Thyroid gland (tissue), 4 donors: ENCODE measurements at regions not wholly inside any gene's neighbourhood (a gene's known extent, or its start where the extent isn't known, plus 50 kb on each side); places are given as distances from the start of the nearest gene placed in this dataset.
"Not testable (repeated sequence)": the region's sequence is repeated elsewhere in the genome, so short reads cannot be mapped to it uniquely, and the experiment has no call there.

Experiments
- POLR2A ChIP-seq, 2 donors: fragments of 450-650 bp; IDR thresholded peaks; one replicate each; pipeline ENCODE4 v1.6.1; 2017; ENCODE audit warnings: antibody characterized with exemption in 2 of 2, mild to moderate bottlenecking in 2 of 2, moderate library complexity in 1 of 2
- TF ChIP-seq, protein P1 (sequence below), 6 experiments: fragments of 200-600 bp in 3 of 6; fragments of 450-650 bp in 3 of 6; sonication (generic) in 3 of 6; IDR thresholded peaks; one replicate each; pipeline ENCODE4 v1.5.1; 2016 to 2019; ENCODE audit warnings: antibody characterized with exemption in 6 of 6, mild to moderate bottlenecking in 2 of 6, inconsistent platforms in 1 of 6, moderate library complexity in 1 of 6

DNA sequence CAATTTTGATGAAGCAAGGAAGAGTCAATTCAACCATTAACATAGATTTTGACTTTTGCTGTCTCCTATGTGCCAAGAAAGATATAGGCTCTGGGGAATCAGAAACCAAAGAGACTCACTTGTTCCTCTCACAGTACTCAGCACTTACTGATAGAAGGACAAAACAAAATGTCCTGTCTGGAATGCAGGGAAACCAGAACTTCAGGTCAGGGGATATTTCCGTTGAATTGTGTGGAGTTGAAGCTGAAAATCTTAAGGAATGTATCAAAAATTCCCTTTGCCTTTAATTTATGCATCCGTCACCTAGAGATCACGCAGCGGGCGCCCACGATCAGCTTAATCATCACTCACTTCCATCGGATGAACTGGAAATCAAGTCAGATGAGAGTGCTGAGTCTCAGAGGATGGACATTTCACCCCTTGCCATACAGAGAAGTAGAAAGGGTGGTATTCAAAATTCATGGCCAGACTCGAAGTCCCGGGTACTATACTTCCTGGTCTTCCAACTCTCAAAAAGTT is 63.2 kb upstream of the ALDH3B2 start:
- TF ChIP-seq, protein P1, sequence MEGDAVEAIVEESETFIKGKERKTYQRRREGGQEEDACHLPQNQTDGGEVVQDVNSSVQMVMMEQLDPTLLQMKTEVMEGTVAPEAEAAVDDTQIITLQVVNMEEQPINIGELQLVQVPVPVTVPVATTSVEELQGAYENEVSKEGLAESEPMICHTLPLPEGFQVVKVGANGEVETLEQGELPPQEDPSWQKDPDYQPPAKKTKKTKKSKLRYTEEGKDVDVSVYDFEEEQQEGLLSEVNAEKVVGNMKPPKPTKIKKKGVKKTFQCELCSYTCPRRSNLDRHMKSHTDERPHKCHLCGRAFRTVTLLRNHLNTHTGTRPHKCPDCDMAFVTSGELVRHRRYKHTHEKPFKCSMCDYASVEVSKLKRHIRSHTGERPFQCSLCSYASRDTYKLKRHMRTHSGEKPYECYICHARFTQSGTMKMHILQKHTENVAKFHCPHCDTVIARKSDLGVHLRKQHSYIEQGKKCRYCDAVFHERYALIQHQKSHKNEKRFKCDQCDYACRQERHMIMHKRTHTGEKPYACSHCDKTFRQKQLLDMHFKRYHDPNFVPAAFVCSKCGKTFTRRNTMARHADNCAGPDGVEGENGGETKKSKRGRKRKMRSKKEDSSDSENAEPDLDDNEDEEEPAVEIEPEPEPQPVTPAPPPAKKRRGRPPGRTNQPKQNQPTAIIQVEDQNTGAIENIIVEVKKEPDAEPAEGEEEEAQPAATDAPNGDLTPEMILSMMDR (IDR thresholded peaks at IDR 0.05), result not testable (repeated sequence)
- not testable (repeated sequence) for TF ChIP-seq POLR2A (IDR thresholded peaks at IDR 0.05)
